ENCODE measurements at regions not wholly inside any gene's neighbourhood (a gene's known extent, or its start where the extent isn't known, plus 50 kb on each side); places are given as distances from the start of the nearest gene placed in this dataset.

DNA sequence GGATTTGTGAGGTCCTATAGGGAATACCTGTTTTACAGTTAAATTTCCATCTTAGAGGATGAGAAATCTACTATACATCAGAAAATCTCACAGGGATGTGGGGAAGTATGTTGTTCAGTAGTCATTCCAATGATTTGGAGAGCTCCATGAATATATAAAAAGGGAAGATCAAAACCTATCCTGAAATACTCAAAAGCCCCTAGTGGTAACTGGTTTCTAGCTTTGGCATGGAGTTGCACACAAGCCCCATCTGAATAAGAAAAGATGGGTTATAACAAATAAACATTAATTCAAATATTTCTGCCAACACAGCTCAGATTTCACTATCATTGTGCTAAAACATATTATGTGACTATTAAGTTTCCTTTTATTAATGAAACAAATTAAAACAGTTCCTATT lies 101.6 kb downstream of the FBXO8 start:
- ATAC-seq (no peak), DNase-seq (ENCODE audit: low read depth, low spot score) (no peak)
- Histone ChIP-seq H3K27ac (ENCODE audit: low read depth, low read length) (no peak overlapping the region), H2AFZ (ENCODE audit: low read depth, low read length, poor library complexity, severe bottlenecking) (no peak overlapping the region), H3K4me1 (ENCODE audit: control insufficient read depth in 1 of 2, insufficient read depth in 2 of 2, low read length in 2 of 2) (no peaks in the 10 kb centered on the region), H3K4me2 (ENCODE audit: low read length) (no peak overlapping the region), H3K4me3 (replicated peaks in 1 of 2; ENCODE audit: low read depth in 1 of 2, low read length in 2 of 2) (no peak overlapping the region), H4K20me1 (ENCODE audit: insufficient read depth) (no peaks in the 10 kb centered on the region), H3K36me3 (ENCODE audit: control insufficient read depth in 1 of 2, insufficient read depth in 2 of 2, low read length in 2 of 2) (no peaks in the 10 kb centered on the region), H3K9me3 (ENCODE audit: control insufficient read depth in 1 of 2, insufficient read depth in 1 of 2, low read depth in 1 of 2, low read length in 2 of 2) (no peaks in the 10 kb centered on the region), H3K9me2 (ENCODE audit: insufficient read depth) (no peaks in the 10 kb centered on the region), H3K9ac (ENCODE audit: low read length) (no peak overlapping the region), H3K79me2 (ENCODE audit: insufficient read depth, low read length) (no peaks in the 10 kb centered on the region), H3K27me3 (ENCODE audit: insufficient read depth, low read length) (peaks cover 33% of the 10 kb centered on the region)
- intact Hi-C loops (cut with micrococcal nuclease) = no loop called here
- ChIA-PET CTCF (interaction anchor here (1.4 kb wide), 1 partner anchor 15 kb away, joined by 3 read pairs; no protein-coding TSS in a partner anchor), POLR2A (no interaction called here), RAD21 (ENCODE audit: low non-redundant PET in 1 of 2, low total read pairs in 2 of 2, uncharacterized antibody in 2 of 2, unreplicated experiment in 2 of 2) (no interaction called here)
- TF ChIP-seq POLR2A (IDR thresholded peaks at IDR 0.05; ENCODE audit: borderline replicate concordance, extremely low read depth, insufficient read depth, insufficient read length) = no peak
- no peak for TF ChIP-seq ATF3 (IDR thresholded peaks at IDR 0.05)
- TF ChIP-seq EZH2 (IDR thresholded peaks at IDR 0.05) = no peak
- TF ChIP-seq CEBPB (IDR thresholded peaks at IDR 0.05; ENCODE audit: low read depth) = no peak
- TF ChIP-seq, protein P1, sequence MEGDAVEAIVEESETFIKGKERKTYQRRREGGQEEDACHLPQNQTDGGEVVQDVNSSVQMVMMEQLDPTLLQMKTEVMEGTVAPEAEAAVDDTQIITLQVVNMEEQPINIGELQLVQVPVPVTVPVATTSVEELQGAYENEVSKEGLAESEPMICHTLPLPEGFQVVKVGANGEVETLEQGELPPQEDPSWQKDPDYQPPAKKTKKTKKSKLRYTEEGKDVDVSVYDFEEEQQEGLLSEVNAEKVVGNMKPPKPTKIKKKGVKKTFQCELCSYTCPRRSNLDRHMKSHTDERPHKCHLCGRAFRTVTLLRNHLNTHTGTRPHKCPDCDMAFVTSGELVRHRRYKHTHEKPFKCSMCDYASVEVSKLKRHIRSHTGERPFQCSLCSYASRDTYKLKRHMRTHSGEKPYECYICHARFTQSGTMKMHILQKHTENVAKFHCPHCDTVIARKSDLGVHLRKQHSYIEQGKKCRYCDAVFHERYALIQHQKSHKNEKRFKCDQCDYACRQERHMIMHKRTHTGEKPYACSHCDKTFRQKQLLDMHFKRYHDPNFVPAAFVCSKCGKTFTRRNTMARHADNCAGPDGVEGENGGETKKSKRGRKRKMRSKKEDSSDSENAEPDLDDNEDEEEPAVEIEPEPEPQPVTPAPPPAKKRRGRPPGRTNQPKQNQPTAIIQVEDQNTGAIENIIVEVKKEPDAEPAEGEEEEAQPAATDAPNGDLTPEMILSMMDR (IDR thresholded peaks at IDR 0.05 in 2 of 3, conservative IDR thresholded peaks at IDR 0.05 in 1 of 3; ENCODE audit: borderline replicate concordance in 1 of 3, insufficient read depth in 1 of 3, low read depth in 2 of 3, low read length in 2 of 3) = peak in 2 of 3 experiments; percentile 20 to 29; a peak in 1 of 6 replicates
- no peak for TF ChIP-seq ELF1 (IDR thresholded peaks at IDR 0.05; ENCODE audit: borderline replicate concordance, low read depth)
- BruUV-seq (replicated peaks) = no TSS peak

- Histone ChIP-seq H3K9me3 (ENCODE audit: control insufficient read depth in 1 of 2, insufficient read depth in 1 of 2, low read depth in 1 of 2, low read length in 2 of 2) (no peaks in the 10 kb centered on the region), H3K79me2 (ENCODE audit: insufficient read depth, low read length) (no peaks in the 10 kb centered on the region), H3K4me2 (ENCODE audit: low read length) (no peak overlapping the region), H2AFZ (ENCODE audit: low read depth, low read length, poor library complexity, severe bottlenecking) (no peak overlapping the region), H3K4me3 (replicated peaks in 1 of 2; ENCODE audit: low read depth in 1 of 2, low read length in 2 of 2) (no peak overlapping the region), H3K27ac (ENCODE audit: low read depth, low read length) (no peak overlapping the region), H3K36me3 (ENCODE audit: control insufficient read depth in 1 of 2, insufficient read depth in 2 of 2, low read length in 2 of 2) (no peaks in the 10 kb centered on the region), H3K4me1 (ENCODE audit: control insufficient read depth in 1 of 2, insufficient read depth in 2 of 2, low read length in 2 of 2) (no peaks in the 10 kb centered on the region), H3K9me2 (ENCODE audit: insufficient read depth) (no peaks in the 10 kb centered on the region), H3K9ac (ENCODE audit: low read length) (no peak overlapping the region), H4K20me1 (ENCODE audit: insufficient read depth) (no peaks in the 10 kb centered on the region), H3K27me3 (ENCODE audit: insufficient read depth, low read length) (peaks cover 21% of the 10 kb centered on the region)
- DNase-seq (ENCODE audit: low read depth, low spot score) = no peak
- ChIA-PET CTCF (no interaction called here), RAD21 (ENCODE audit: low non-redundant PET in 1 of 2, low total read pairs in 2 of 2, uncharacterized antibody in 2 of 2, unreplicated experiment in 2 of 2) (no interaction called here), POLR2A (no interaction called here)
- intact Hi-C loops (cut with micrococcal nuclease) = no loop called here
- no peak for ATAC-seq
- BruUV-seq (replicated peaks) = no TSS peak
- TF ChIP-seq ELF1 (IDR thresholded peaks at IDR 0.05; ENCODE audit: borderline replicate concordance, low read depth) = no peak
- no peak for TF ChIP-seq SIN3A (IDR thresholded peaks at IDR 0.05; ENCODE audit: low read depth)
- no peak for TF ChIP-seq CBX3 (IDR thresholded peaks at IDR 0.05; ENCODE audit: low read depth)
- TF ChIP-seq CEBPB (IDR thresholded peaks at IDR 0.05; ENCODE audit: low read depth) = no peak
- TF ChIP-seq YY1 (IDR thresholded peaks at IDR 0.05; ENCODE audit: extremely low read depth, insufficient replicate concordance, low read depth, low read length) = no peak
- no peak for TF ChIP-seq ATF3 (IDR thresholded peaks at IDR 0.05)
- TF ChIP-seq POLR2A (IDR thresholded peaks at IDR 0.05; ENCODE audit: borderline replicate concordance, extremely low read depth, insufficient read depth, insufficient read length) = no peak
- no peak for TF ChIP-seq EZH2phosphoT487 (IDR thresholded peaks at IDR 0.05; ENCODE audit: borderline replicate concordance)
- TF ChIP-seq REST (IDR thresholded peaks at IDR 0.05; ENCODE audit: low read depth) = no peak
- no peak for TF ChIP-seq FOSL1 (IDR thresholded peaks at IDR 0.05; ENCODE audit: low read depth)
- no peak for TF ChIP-seq SRF (IDR thresholded peaks at IDR 0.05; ENCODE audit: low read depth)
- no peak for TF ChIP-seq RAD21 (IDR thresholded peaks at IDR 0.05; ENCODE audit: low read depth)
- no peak for TF ChIP-seq JUND (IDR thresholded peaks at IDR 0.05)
- TF ChIP-seq ZFX (IDR thresholded peaks at IDR 0.05) = no peak
Observed at GRCh38 chr4:174177536-174177935, 105.9 kb downstream of the FBXO8 start.
